SU-DHL-6 (cell line): ENCODE measurements at regions not wholly inside any gene's neighbourhood (a gene's known extent, or its start where the extent isn't known, plus 50 kb on each side); places are given as distances from the start of the nearest gene placed in this dataset.

Source experiments
- CTCF ChIP-seq: fragments of 200-600 bp; sonication (generic); IDR thresholded peaks from one replicate; pipeline ENCODE4 v1.5.1; 2017; ENCODE audit warnings: antibody characterized with exemption, mild to moderate bottlenecking, low read length, moderate library complexity; ENCODE audit not compliant: insufficient read depth, poor library complexity, severe bottlenecking
- EZH2phosphoT487 ChIP-seq: fragments of 200-600 bp; sonication (generic), shearing (Covaris generic); conservative IDR thresholded peaks from 2 replicates; pipeline ENCODE4 v1.6.1; 2018; ENCODE audit warnings: mild to moderate bottlenecking, antibody characterized with exemption, low read length, moderate library complexity, mixed read lengths

- TF ChIP-seq CTCF (no peak), EZH2phosphoT487 (no peak)
These were observed 575.6 kb downstream of the DIAPH3 start for GRCh38 chr13:59587971-59588716.
